AG09319 (cell line): ENCODE measurements at regions not wholly inside any gene's neighbourhood (a gene's known extent, or its start where the extent isn't known, plus 50 kb on each side); places are given as distances from the start of the nearest gene placed in this dataset.

Source experiments
- DNase-seq: peaks from one replicate; pipeline ENCODE4 v3.0.0-alpha.2; 2010; ENCODE audit warnings: low read depth; ENCODE audit errors: extremely low read depth
- TF ChIP-seq, protein P1 (sequence below): IDR thresholded peaks from 2 replicates; pipeline ENCODE4 v1.5.1; 2011; ENCODE audit warnings: low read depth, mild to moderate bottlenecking, inconsistent platforms, low read length, moderate library complexity

DNA sequence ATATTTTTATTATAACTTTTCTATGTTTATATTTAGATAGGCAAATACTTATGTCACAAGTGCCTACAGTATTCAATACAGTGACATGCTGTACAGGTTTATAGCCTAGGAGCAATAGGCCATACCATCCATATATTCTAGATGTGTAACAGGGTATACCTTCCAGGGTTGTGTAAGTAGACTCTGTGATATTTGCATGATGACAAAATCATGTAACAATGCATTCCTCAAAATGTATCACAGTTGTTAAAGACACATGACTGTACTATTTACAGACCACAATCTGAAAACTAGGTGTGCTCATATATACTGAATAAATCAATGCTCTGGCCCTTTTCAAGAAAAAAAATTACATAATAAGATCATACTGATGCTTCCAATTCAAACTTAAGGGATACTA, 433.2 kb upstream of the RGPD4 start:
- DNase-seq = no peak

DNA sequence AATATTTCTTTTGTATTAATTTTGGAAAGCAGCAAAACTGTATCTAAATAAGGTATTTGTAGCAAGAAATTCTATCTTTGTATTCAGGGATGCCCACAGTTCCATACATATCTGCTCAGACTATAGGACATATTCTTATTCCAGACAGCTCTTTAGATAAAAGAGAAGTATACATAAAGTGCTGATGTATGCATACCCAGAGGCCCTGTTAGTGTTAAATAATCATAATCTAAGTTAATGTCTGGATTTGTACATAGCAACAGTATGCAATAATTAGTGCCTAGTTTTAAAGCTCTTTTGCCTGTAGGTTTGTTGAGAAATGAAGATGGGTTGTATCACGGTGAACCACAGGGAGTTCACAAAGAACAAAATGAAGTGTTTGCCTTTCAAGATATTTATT, 428.0 kb upstream of the RGPD4 start:
- no peak for DNase-seq
- TF ChIP-seq, protein P1, sequence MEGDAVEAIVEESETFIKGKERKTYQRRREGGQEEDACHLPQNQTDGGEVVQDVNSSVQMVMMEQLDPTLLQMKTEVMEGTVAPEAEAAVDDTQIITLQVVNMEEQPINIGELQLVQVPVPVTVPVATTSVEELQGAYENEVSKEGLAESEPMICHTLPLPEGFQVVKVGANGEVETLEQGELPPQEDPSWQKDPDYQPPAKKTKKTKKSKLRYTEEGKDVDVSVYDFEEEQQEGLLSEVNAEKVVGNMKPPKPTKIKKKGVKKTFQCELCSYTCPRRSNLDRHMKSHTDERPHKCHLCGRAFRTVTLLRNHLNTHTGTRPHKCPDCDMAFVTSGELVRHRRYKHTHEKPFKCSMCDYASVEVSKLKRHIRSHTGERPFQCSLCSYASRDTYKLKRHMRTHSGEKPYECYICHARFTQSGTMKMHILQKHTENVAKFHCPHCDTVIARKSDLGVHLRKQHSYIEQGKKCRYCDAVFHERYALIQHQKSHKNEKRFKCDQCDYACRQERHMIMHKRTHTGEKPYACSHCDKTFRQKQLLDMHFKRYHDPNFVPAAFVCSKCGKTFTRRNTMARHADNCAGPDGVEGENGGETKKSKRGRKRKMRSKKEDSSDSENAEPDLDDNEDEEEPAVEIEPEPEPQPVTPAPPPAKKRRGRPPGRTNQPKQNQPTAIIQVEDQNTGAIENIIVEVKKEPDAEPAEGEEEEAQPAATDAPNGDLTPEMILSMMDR = no peak

More for the DNA sequence above, 433.2 kb upstream of the RGPD4 start:
- TF ChIP-seq, protein P1 = no peak

DNA sequence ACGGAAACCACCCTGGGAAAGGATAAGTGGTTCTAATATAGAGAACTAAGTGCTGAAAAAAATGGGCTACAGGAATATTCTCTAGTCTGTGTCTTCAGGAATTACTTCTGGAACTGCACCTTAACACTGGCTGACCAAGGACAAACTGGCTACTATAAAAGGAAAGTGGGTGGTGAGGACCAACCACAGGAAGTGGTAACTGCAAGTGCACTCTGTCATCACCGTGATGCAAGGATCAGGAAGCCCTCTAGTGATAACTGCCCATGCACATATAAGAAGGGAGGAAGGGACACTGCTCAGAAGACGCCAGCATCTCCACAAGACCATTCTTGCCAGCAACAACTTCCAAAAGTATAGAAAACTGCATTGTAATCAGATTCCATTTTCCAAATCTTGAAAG, 424.4 kb upstream of the RGPD4 start:
- DNase-seq = no peak

DNA sequence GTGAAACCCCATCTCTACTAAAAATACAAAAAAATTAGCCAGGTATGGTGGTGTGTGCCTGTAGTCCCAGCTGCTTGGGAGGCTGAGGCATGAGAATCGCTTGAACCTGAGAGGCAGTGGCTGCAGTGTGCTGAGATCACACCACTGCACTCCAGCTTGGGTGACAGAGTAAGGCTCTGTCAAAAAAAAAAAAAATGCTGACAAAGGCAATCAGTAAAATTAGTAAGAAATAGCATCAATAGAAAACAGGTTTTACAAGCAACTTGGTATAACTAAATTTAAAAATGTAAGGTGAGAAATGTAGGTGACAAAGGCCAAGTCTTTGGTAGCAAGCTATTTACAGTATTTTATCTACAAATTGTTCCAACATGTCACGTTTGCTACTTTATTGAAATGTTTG, 421.4 kb upstream of the RGPD4 start:
- DNase-seq = no peak
- TF ChIP-seq, protein P1 = no peak

More for the DNA sequence above, 424.4 kb upstream of the RGPD4 start:
- TF ChIP-seq, protein P1 = no peak

DNA sequence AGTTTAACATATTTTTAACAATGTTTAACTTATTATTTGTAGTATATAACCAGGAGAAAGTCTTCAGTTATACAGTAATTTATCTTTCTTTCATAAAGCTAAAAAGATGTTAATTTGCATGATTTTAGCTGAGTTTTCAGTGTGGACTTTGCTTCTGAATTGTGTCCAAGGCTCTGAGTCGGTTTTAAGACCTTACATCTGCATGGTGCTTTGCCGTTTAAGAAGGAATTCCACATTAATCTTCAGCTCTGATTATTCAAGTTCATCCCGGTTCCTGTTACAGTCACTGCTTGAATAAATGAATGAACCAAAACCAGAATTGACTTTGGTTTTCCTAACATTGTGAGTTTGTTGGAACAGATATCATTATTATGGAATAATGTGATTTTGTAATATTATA, 419.7 kb upstream of the RGPD4 start:
- DNase-seq = no peak
- TF ChIP-seq, protein P1 = no peak

DNA sequence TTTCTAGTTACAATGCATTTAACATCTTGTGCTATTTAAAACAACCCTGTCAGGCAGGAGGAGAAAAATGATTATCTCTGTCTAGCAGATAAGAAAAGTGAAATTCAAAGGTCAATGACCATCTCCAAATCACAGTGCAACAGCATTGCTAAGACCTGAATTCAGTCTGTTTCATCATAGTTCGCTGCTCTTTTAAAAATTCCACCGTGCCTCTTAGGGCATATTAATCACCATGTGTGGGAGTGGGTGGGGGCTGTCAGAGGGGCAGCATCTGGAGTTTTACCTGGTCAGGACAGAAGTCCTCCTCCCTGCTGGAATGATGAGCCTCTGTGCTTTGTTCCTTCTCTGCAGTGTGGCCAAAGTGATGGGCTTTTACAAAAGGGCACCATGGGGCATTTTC, 418.7 kb upstream of the RGPD4 start:
- no peak for DNase-seq
- TF ChIP-seq, protein P1 = no peak

DNA sequence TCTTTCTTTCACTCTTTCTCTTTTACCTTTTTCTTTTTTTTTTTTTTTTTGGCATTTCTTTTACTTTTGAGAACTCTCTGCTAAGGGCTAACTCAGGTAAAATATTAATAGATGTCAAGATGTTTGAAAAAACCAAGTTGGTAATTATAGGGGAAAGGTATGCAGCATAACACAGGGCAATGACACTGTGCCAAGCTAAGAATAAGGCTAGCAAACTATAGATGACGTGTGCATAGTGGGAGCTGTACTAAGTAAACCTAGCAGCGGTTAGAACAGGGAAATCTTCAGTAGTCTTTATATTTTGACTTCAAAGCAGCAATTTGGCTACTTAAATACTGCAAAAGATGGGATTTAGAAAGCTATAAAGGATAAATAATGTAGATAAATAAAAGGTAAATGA, 415.4 kb upstream of the RGPD4 start:
- DNase-seq = no peak
- TF ChIP-seq, protein P1 = no peak
